ENCODE measurements at regions not wholly inside any gene's neighbourhood (a gene's known extent, or its start where the extent isn't known, plus 50 kb on each side); places are given as distances from the start of the nearest gene placed in this dataset.

DNA sequence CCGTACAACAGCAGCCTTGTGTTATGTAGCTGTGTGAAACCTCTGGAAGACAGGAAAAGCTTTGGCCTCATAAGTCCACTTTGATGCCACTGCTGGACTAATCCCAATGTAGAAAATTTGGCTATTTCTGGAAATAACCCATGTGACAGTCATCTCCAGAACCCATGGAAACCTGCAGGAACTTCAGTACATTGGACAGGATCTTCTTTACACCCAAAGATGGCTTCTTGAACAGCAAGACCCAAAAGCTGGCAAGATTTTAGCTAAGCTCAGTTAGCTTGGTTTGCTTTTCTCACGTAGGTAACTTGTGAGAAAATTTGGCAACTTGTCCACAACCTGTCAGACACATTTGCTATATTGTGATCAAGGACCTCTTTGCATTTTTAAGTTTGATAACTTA is 74.8 kb upstream of the RCN1 start:
- TF ChIP-seq, protein P1, sequence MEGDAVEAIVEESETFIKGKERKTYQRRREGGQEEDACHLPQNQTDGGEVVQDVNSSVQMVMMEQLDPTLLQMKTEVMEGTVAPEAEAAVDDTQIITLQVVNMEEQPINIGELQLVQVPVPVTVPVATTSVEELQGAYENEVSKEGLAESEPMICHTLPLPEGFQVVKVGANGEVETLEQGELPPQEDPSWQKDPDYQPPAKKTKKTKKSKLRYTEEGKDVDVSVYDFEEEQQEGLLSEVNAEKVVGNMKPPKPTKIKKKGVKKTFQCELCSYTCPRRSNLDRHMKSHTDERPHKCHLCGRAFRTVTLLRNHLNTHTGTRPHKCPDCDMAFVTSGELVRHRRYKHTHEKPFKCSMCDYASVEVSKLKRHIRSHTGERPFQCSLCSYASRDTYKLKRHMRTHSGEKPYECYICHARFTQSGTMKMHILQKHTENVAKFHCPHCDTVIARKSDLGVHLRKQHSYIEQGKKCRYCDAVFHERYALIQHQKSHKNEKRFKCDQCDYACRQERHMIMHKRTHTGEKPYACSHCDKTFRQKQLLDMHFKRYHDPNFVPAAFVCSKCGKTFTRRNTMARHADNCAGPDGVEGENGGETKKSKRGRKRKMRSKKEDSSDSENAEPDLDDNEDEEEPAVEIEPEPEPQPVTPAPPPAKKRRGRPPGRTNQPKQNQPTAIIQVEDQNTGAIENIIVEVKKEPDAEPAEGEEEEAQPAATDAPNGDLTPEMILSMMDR (IDR thresholded peaks at IDR 0.05; ENCODE audit: poor library complexity, severe bottlenecking), result no peak
- no peak for ATAC-seq (ENCODE audit: low read depth)
- Histone ChIP-seq H3K27ac (ENCODE audit: poor library complexity, severe bottlenecking) (no peak overlapping the region), H3K4me1 (ENCODE audit: insufficient read depth, poor library complexity, severe bottlenecking) (no peaks in the 10 kb centered on the region), H3K4me3 (ENCODE audit: severe bottlenecking) (no peak overlapping the region), H3K36me3 (ENCODE audit: low read depth) (no peaks in the 10 kb centered on the region), H3K9me3 (ENCODE audit: severe bottlenecking) (no peaks in the 10 kb centered on the region), H3K27me3 (ENCODE audit: insufficient read depth, poor library complexity, severe bottlenecking) (peaks cover 14% of the 10 kb centered on the region)
- no peak for DNase-seq (ENCODE audit: low spot score)

DNA sequence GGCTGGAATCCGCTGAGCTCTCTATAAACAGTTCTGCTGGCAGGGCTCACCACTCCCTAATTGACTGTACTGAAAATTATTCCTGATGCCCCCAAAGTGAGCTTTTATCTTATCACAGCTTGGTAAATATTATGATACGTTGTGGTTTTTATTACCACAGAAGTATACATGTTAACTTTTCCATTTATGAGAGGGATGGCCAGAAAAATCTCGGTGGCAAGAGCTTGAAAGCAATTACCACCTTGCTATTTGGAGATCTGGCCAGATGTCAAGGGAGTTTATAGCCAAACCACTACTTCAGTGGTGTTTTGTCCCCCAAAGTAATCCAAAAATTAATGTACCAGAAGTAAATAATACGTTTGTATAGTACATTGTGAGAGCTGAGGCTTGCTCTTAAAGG is 75.4 kb upstream of the RCN1 start:
- Histone ChIP-seq H3K4me3 (ENCODE audit: severe bottlenecking) (no peak overlapping the region), H3K27me3 (ENCODE audit: insufficient read depth, poor library complexity, severe bottlenecking) (peaks cover 14% of the 10 kb centered on the region), H3K27ac (ENCODE audit: poor library complexity, severe bottlenecking) (no peak overlapping the region), H3K9me3 (ENCODE audit: severe bottlenecking) (no peaks in the 10 kb centered on the region), H3K36me3 (ENCODE audit: low read depth) (no peaks in the 10 kb centered on the region), H3K4me1 (ENCODE audit: insufficient read depth, poor library complexity, severe bottlenecking) (no peaks in the 10 kb centered on the region)
- TF ChIP-seq, protein P1 (IDR thresholded peaks at IDR 0.05; ENCODE audit: poor library complexity, severe bottlenecking), result no peak
- DNase-seq (ENCODE audit: low spot score) (no peak), ATAC-seq (ENCODE audit: low read depth) (no peak)

DNA sequence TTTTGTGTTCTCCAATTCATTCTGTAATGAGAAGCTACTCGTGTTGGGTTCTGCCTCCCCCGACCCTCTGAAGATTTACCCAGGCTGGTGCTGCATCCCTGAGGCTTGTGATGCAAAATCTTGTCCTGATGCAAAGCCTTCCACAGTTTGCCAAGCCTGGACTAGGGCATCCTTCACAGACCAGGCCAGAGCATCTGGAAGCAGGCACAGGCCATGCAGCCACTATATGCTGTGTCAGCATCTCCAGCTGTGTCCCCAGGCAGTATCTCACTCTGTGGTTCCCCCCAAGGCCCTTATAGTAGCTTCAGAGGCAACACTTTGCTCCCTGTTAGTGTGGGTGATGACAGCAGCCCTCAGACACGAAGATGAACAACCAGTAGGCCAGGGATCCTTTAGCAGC is 77.3 kb upstream of the RCN1 start:
- Histone ChIP-seq H3K36me3 (ENCODE audit: low read depth) (no peaks in the 10 kb centered on the region), H3K4me1 (ENCODE audit: insufficient read depth, poor library complexity, severe bottlenecking) (no peaks in the 10 kb centered on the region), H3K4me3 (ENCODE audit: severe bottlenecking) (no peak overlapping the region), H3K9me3 (ENCODE audit: severe bottlenecking) (no peaks in the 10 kb centered on the region), H3K27ac (ENCODE audit: poor library complexity, severe bottlenecking) (no peak overlapping the region), H3K27me3 (ENCODE audit: insufficient read depth, poor library complexity, severe bottlenecking) (peaks cover 25% of the 10 kb centered on the region)
- TF ChIP-seq, protein P1 (IDR thresholded peaks at IDR 0.05; ENCODE audit: poor library complexity, severe bottlenecking), result no peak
- DNase-seq (ENCODE audit: low spot score), result no peak
- no peak for ATAC-seq (ENCODE audit: low read depth)

DNA sequence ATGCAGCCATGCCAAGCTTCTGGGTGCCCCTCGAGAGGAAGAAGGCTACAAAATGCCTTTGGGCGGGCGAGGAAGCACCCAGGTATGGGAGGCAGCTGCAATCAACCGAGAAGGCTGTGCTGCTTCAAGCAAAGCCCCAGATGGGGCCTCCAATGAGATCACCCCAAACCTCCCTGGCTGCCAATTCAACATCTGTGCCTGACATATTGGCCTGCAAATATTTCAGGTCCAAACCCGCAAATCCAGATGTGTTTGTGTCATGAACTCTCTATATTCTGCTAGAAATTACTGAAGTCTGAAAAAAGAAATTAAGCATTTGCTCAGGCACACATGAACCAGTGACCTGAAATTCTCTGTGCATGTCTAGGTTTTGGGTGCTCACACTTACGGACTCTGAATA is 78.8 kb upstream of the RCN1 start:
- Histone ChIP-seq H3K4me1 (ENCODE audit: insufficient read depth, poor library complexity, severe bottlenecking) (no peaks in the 10 kb centered on the region), H3K36me3 (ENCODE audit: low read depth) (no peaks in the 10 kb centered on the region), H3K27ac (ENCODE audit: poor library complexity, severe bottlenecking) (no peak overlapping the region), H3K27me3 (ENCODE audit: insufficient read depth, poor library complexity, severe bottlenecking) (peaks cover 25% of the 10 kb centered on the region), H3K9me3 (ENCODE audit: severe bottlenecking) (no peaks in the 10 kb centered on the region), H3K4me3 (ENCODE audit: severe bottlenecking) (no peak overlapping the region)
- ATAC-seq (ENCODE audit: low read depth) (no peak), DNase-seq (ENCODE audit: low spot score) (no peak)
- TF ChIP-seq, protein P1 (IDR thresholded peaks at IDR 0.05; ENCODE audit: poor library complexity, severe bottlenecking), result no peak

DNA sequence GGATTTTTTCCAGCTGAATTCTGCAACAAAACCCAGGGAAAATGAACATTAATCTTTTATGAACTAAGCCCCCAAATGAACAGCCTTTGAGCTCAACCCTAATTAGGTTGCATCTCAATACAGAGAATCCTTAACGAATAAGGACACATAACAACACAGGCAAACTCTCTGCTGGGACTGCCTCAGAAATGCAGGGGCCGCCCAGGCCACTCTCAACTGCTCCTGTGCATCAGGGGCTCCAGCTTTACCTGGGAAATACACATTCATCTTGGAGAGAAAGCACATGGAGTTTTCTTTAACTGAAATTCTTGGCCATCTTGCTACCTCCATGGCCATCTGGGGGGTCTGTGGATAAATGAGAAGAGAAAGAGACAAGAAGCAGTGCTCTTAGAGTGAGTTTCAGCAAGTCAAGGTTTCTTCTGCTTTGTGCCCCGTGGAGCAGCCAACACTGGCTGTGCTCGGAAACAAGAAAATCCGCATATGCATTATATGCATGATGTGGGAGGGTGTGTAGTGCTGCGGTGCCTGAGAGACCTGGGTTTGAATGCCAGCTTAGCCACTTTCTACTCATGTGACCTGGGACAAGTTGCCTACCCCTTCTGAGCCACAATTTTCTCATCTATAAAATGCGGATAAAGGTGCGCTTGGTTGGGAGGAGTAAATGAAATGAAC is 81.9 kb upstream of the RCN1 start:
- H3K9me3 ChIP-seq (ENCODE audit: severe bottlenecking), result no peaks in the 10 kb centered on the region
- no peak overlapping the region for H3K27ac ChIP-seq (ENCODE audit: poor library complexity, severe bottlenecking)
- no peak overlapping the region for H3K4me3 ChIP-seq (ENCODE audit: severe bottlenecking)
- H3K36me3 ChIP-seq (ENCODE audit: low read depth), result no peaks in the 10 kb centered on the region
- H3K27me3 ChIP-seq (ENCODE audit: insufficient read depth, poor library complexity, severe bottlenecking), result peaks cover 11% of the 10 kb centered on the region
- TF ChIP-seq, protein P1 (IDR thresholded peaks at IDR 0.05; ENCODE audit: poor library complexity, severe bottlenecking), result no peak
- H3K4me1 ChIP-seq (ENCODE audit: insufficient read depth, poor library complexity, severe bottlenecking), result no peaks in the 10 kb centered on the region
- no peak for ATAC-seq (ENCODE audit: low read depth)
- no peak for DNase-seq (ENCODE audit: low spot score)

Measured in RWPE2 (cell line).